CD4-positive, alpha-beta T cell (primary cell): ENCODE measurements at regions not wholly inside any gene's neighbourhood (a gene's known extent, or its start where the extent isn't known, plus 50 kb on each side); places are given as distances from the start of the nearest gene placed in this dataset.

ENCODE experiments used
- ATAC-seq: fragments of 200-7000 bp; cut with Tn5 transposase; one replicate; pipeline ENCODE4 v1.10.0; 2022; ENCODE audit warnings: mild to moderate bottlenecking; ENCODE audit not compliant: poor library complexity
- CTCF ChIA-PET: fragments of 350-600 bp; sonication (Branson Sonifier 250); formaldehyde crosslinking; loops from one replicate; lab custom pipeline; 2021; ENCODE audit warnings: antibody characterized with exemption, inconsistent platforms; lab: Charles Lee
- POLR2A ChIA-PET: fragments of 350-600 bp; sonication (Branson Sonifier 250); formaldehyde crosslinking; loops from one replicate; lab custom pipeline; 2021; ENCODE audit warnings: antibody characterized with exemption, inconsistent platforms; lab: Charles Lee
- DNase-seq, 14 experiments: peaks; one replicate each; pipeline ENCODE4 v3.0.0-alpha.2; 2013 to 2020; ENCODE audit warnings: mixed read lengths in 2 of 14
- H3K27ac ChIP-seq, 2 donors: one replicate each; pipeline versions ENCODE4 v1.5.1 to v1.7.0; 2013; ENCODE audit warnings: low read length in 2 of 2, low read depth in 1 of 2, mild to moderate bottlenecking in 1 of 2
- H3K27me3 ChIP-seq, 2 experiments: 1 replicate in 1 of 2; 2 replicates in 1 of 2; pipeline versions ENCODE4 v1.6.1 to v1.7.0; 2013; ENCODE audit warnings: low read length in 2 of 2, control low read depth in 1 of 2, mild to moderate bottlenecking in 1 of 2, moderate library complexity in 1 of 2; ENCODE audit not compliant: insufficient read depth in 2 of 2, control insufficient read depth in 1 of 2
- H3K36me3 ChIP-seq: one replicate; pipeline ENCODE4 v1.6.1; 2013; ENCODE audit warnings: low read length, control low read depth; ENCODE audit not compliant: insufficient read depth
- H3K4me1 ChIP-seq: one replicate; pipeline ENCODE4 v1.6.1; 2013; ENCODE audit warnings: low read length, control low read depth; ENCODE audit not compliant: insufficient read depth
- H3K4me3 ChIP-seq: one replicate; pipeline ENCODE4 v1.5.1; 2013; ENCODE audit warnings: mild to moderate bottlenecking, low read length, moderate library complexity
- H3K9me3 ChIP-seq, 2 experiments: 1 replicate in 1 of 2; 2 replicates in 1 of 2; pipeline versions ENCODE4 v1.6.1 to v1.7.0; 2013; ENCODE audit warnings: low read length in 2 of 2, mild to moderate bottlenecking in 2 of 2, control low read depth in 1 of 2, moderate library complexity in 1 of 2; ENCODE audit not compliant: control insufficient read depth in 1 of 2, insufficient read depth in 1 of 2
- H3K27ac Mint-ChIP-seq: one replicate; pipeline ENCODE4 v1.8.0; 2020; ENCODE audit warnings: mixed read lengths
- H3K27me3 Mint-ChIP-seq: one replicate; pipeline ENCODE4 v1.8.0; 2021; ENCODE audit warnings: mixed read lengths
- H3K36me3 Mint-ChIP-seq: one replicate; pipeline ENCODE4 v1.8.0; 2021; ENCODE audit warnings: low read depth, mixed read lengths
- H3K4me1 Mint-ChIP-seq: one replicate; pipeline ENCODE4 v1.8.0; 2021; ENCODE audit warnings: low read depth, mixed read lengths
- H3K4me3 Mint-ChIP-seq: one replicate; pipeline ENCODE4 v1.8.0; 2020; ENCODE audit warnings: mild to moderate bottlenecking, mixed read lengths
- H3K9me3 Mint-ChIP-seq: one replicate; pipeline ENCODE4 v1.8.0; 2020; ENCODE audit warnings: mixed read lengths
- intact Hi-C, 2 experiments: fragments of 100-400 bp; cut with DNase I in 1 of 2; cut with micrococcal nuclease in 1 of 2; formaldehyde crosslinking; loops; one replicate each; pipeline versions ENCODE4 v1.15.1 to v1.9.0; 2023 to 2025; cut with DNase I, micrococcal nuclease
- TF ChIP-seq, protein P1 (sequence below): fragments of 200-600 bp; IDR thresholded peaks from one replicate; pipeline ENCODE4 v1.8.0; 2022; ENCODE audit warnings: antibody characterized with exemption, mild to moderate bottlenecking

DNA sequence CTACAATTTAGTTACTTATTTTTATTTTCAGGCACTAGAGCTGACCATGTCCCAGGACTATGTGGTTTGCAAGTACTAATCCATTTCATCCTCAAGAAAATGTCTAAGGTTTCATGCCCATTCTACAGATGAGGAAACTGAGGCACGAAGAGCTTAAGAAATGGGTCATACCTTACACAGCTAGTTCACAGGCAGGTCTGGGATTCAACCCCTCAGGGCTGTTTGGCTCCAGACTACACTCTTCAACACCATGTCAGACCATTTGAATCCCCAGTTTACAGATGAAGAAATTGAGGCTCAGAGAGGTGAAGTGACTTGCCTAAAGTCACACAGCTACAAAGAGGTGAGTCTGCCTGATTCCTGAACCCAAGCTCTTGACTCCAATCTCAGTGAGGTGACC is 144.1 kb downstream of the MIAT start:
- ChIA-PET CTCF (no interaction called here), POLR2A (interaction anchor here (0.7 kb wide), 1 partner anchor 54 kb away, joined by 4 read pairs; no protein-coding TSS in a partner anchor)
- H3K27ac ChIP-seq: no peak overlapping the region
- no peak overlapping the region for H3K4me3 ChIP-seq
- DNase-seq (no peak), ATAC-seq (no peak)
- Mint-ChIP-seq H3K4me1 (no peaks in the 10 kb centered on the region), H3K4me3 (no peak overlapping the region), H3K27me3 (no peaks in the 10 kb centered on the region), H3K27ac (no peak overlapping the region), H3K9me3 (no peaks in the 10 kb centered on the region), H3K36me3 (peaks cover 16% of the 10 kb centered on the region)
- H3K9me3 ChIP-seq: peaks cover 0 to under 1% of the 10 kb centered on the region in 2 experiments
- H3K4me1 ChIP-seq: no peaks in the 10 kb centered on the region
- H3K36me3 ChIP-seq: peaks cover 3% of the 10 kb centered on the region
- H3K27me3 ChIP-seq: no peaks in the 10 kb centered on the region
- intact Hi-C loops: no loop called here
- TF ChIP-seq, protein P1, sequence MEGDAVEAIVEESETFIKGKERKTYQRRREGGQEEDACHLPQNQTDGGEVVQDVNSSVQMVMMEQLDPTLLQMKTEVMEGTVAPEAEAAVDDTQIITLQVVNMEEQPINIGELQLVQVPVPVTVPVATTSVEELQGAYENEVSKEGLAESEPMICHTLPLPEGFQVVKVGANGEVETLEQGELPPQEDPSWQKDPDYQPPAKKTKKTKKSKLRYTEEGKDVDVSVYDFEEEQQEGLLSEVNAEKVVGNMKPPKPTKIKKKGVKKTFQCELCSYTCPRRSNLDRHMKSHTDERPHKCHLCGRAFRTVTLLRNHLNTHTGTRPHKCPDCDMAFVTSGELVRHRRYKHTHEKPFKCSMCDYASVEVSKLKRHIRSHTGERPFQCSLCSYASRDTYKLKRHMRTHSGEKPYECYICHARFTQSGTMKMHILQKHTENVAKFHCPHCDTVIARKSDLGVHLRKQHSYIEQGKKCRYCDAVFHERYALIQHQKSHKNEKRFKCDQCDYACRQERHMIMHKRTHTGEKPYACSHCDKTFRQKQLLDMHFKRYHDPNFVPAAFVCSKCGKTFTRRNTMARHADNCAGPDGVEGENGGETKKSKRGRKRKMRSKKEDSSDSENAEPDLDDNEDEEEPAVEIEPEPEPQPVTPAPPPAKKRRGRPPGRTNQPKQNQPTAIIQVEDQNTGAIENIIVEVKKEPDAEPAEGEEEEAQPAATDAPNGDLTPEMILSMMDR: no peak

- Histone ChIP-seq H3K27me3 (no peaks in the 10 kb centered on the region), H3K9me3 (peaks cover 0 to 6% of the 10 kb centered on the region in 2 experiments), H3K36me3 (peaks cover 3% of the 10 kb centered on the region), H3K4me3 (no peak overlapping the region), H3K4me1 (no peaks in the 10 kb centered on the region), H3K27ac (no peak overlapping the region)
- TF ChIP-seq, protein P1: no peak
- H3K4me1 Mint-ChIP-seq: no peaks in the 10 kb centered on the region
- intact Hi-C loops: no loop called here
- H3K9me3 Mint-ChIP-seq: peaks cover 3% of the 10 kb centered on the region
- POLR2A ChIA-PET: no interaction called here
- ATAC-seq (no peak), DNase-seq (no peak)
- CTCF ChIA-PET: no interaction called here
- peaks cover 21% of the 10 kb centered on the region for H3K36me3 Mint-ChIP-seq
- H3K27ac Mint-ChIP-seq: no peak overlapping the region
- H3K27me3 Mint-ChIP-seq: no peaks in the 10 kb centered on the region
- no peak overlapping the region for H3K4me3 Mint-ChIP-seq
Observed at GRCh38 chr22:26804315-26804714, 146.9 kb downstream of the MIAT start.

GRCh38 chr22:26804911-26805539 is 147.6 kb downstream of the MIAT start:
- peaks cover 3% of the 10 kb centered on the region for H3K36me3 ChIP-seq
- H3K4me3 Mint-ChIP-seq: no peak overlapping the region
- H3K36me3 Mint-ChIP-seq: peaks cover 21% of the 10 kb centered on the region
- DNase-seq: no peak
- no peak overlapping the region for H3K4me3 ChIP-seq
- CTCF ChIA-PET: no interaction called here
- no peaks in the 10 kb centered on the region for H3K27me3 ChIP-seq
- H3K4me1 Mint-ChIP-seq: no peaks in the 10 kb centered on the region
- H3K27ac Mint-ChIP-seq: no peak overlapping the region
- no peaks in the 10 kb centered on the region for H3K27me3 Mint-ChIP-seq
- H3K4me1 ChIP-seq: no peaks in the 10 kb centered on the region
- POLR2A ChIA-PET: no interaction called here
- peaks cover 3% of the 10 kb centered on the region for H3K9me3 Mint-ChIP-seq
- TF ChIP-seq, protein P1: no peak
- ATAC-seq: no peak
- peaks cover 0 to 6% of the 10 kb centered on the region in 2 experiments for H3K9me3 ChIP-seq
- no peak overlapping the region for H3K27ac ChIP-seq
- intact Hi-C loops: no loop called here
